OCI-LY3 (cell line): ENCODE measurements at regions not wholly inside any gene's neighbourhood (a gene's known extent, or its start where the extent isn't known, plus 50 kb on each side); places are given as distances from the start of the nearest gene placed in this dataset.

ENCODE experiments used
- H2AFZ ChIP-seq: fragments of 200-600, 300-600 bp; shearing (Covaris generic); 2 replicates; pipeline ENCODE4 v1.6.0; 2014; ENCODE audit warnings: antibody characterized with exemption, low read depth, low read length
- H3K27ac ChIP-seq: fragments of 200-600, 300-600 bp; sonication (generic); 2 replicates; pipeline ENCODE4 v1.5.1; 2014; ENCODE audit warnings: mild to moderate bottlenecking, low read length, moderate library complexity, mixed read lengths
- H3K27me3 ChIP-seq: fragments of 200-600, 300-600 bp; sonication (generic); 2 replicates; pipeline ENCODE4 v1.6.1; 2014; ENCODE audit warnings: low read depth, low read length, mixed read lengths
- H3K36me3 ChIP-seq: fragments of 200-600, 300-600 bp; sonication (generic); replicated peaks from 2 replicates; pipeline ENCODE3; 2014; ENCODE audit warnings: low read depth, low read length, mixed read lengths
- H3K4me1 ChIP-seq: fragments of 300-600, 200-600 bp; sonication (generic); 2 replicates; pipeline ENCODE4 v1.6.1; 2014; ENCODE audit warnings: low read length, mixed read lengths
- H3K4me2 ChIP-seq: fragments of 200-600, 300-600 bp; sonication (generic); 2 replicates; pipeline ENCODE4 v1.6.1; 2014; ENCODE audit warnings: low read length, mixed read lengths
- H3K4me3 ChIP-seq: fragments of 300-600, 200-600 bp; sonication (generic); 2 replicates; pipeline ENCODE4 v1.5.1; 2014; ENCODE audit warnings: antibody characterized with exemption, mild to moderate bottlenecking, low read length, moderate library complexity
- H3K79me2 ChIP-seq: fragments of 300-600, 200-600 bp; shearing (Covaris generic); 2 replicates; pipeline ENCODE4 v1.6.1; 2014; ENCODE audit warnings: mild to moderate bottlenecking, low read length, mixed read lengths
- H3K9ac ChIP-seq: fragments of 300-600, 200-600 bp; shearing (Covaris generic); 2 replicates; pipeline ENCODE4 v1.6.0; 2014; ENCODE audit warnings: mild to moderate bottlenecking, low read length, moderate library complexity
- H3K9me3 ChIP-seq: fragments of 200-600, 300-600 bp; shearing (Covaris generic); 2 replicates; pipeline ENCODE4 v1.6.1; 2014; ENCODE audit warnings: low read length, mixed read lengths; ENCODE audit not compliant: insufficient read depth
- H4K20me1 ChIP-seq: fragments of 200-600, 300-600 bp; sonication (generic); 2 replicates; pipeline ENCODE4 v1.6.1; 2016; ENCODE audit warnings: low read length, mixed read lengths; ENCODE audit not compliant: insufficient read depth
- CTCF ChIP-seq: fragments of 200-600, 300-600 bp; sonication (generic); IDR thresholded peaks from 2 replicates; pipeline ENCODE4 v1.5.1; 2014; ENCODE audit warnings: antibody characterized with exemption, low read length, low read depth
- EZH2phosphoT487 ChIP-seq: fragments of 200-600 bp; shearing (Covaris generic); IDR thresholded peaks from 2 replicates; pipeline ENCODE4 v1.6.1; 2018; ENCODE audit warnings: antibody characterized with exemption, mixed run types, low read depth

GRCh38 chr5:89712134-89712700 is 697.3 kb downstream of the CETN3 start:
- Histone ChIP-seq H4K20me1 (no peaks in the 10 kb centered on the region), H3K9ac (no peak overlapping the region), H3K4me3 (no peak overlapping the region), H3K4me2 (no peak overlapping the region), H3K27ac (no peak overlapping the region), H3K27me3 (no peaks in the 10 kb centered on the region), H3K79me2 (no peaks in the 10 kb centered on the region), H3K4me1 (no peaks in the 10 kb centered on the region), H3K9me3 (no peaks in the 10 kb centered on the region), H3K36me3 (no peaks in the 10 kb centered on the region), H2AFZ (no peak overlapping the region)
- TF ChIP-seq CTCF (no peak), EZH2phosphoT487 (no peak)

GRCh38 chr5:89711526-89711925 is 698.0 kb downstream of the CETN3 start:
- Histone ChIP-seq H2AFZ (no peak overlapping the region), H4K20me1 (no peaks in the 10 kb centered on the region), H3K36me3 (no peaks in the 10 kb centered on the region), H3K9ac (no peak overlapping the region), H3K4me1 (no peaks in the 10 kb centered on the region), H3K27ac (no peak overlapping the region), H3K79me2 (no peaks in the 10 kb centered on the region), H3K27me3 (no peaks in the 10 kb centered on the region), H3K9me3 (no peaks in the 10 kb centered on the region), H3K4me3 (no peak overlapping the region), H3K4me2 (no peak overlapping the region)
- TF ChIP-seq CTCF (no peak), EZH2phosphoT487 (no peak)

GRCh38 chr5:89710006-89710405 is 699.5 kb downstream of the CETN3 start:
- no peaks in the 10 kb centered on the region for H3K79me2 ChIP-seq
- no peaks in the 10 kb centered on the region for H3K27me3 ChIP-seq
- H3K36me3 ChIP-seq, result no peaks in the 10 kb centered on the region
- H3K9ac ChIP-seq, result no peak overlapping the region
- H3K4me2 ChIP-seq, result no peak overlapping the region
- no peak overlapping the region for H3K27ac ChIP-seq
- H3K9me3 ChIP-seq, result no peaks in the 10 kb centered on the region
- H2AFZ ChIP-seq, result no peak overlapping the region
- TF ChIP-seq CTCF, result no peak
- no peak for TF ChIP-seq EZH2phosphoT487
- H3K4me1 ChIP-seq, result no peaks in the 10 kb centered on the region
- no peak overlapping the region for H3K4me3 ChIP-seq
- H4K20me1 ChIP-seq, result no peaks in the 10 kb centered on the region

GRCh38 chr5:89707891-89708290 is 701.7 kb downstream of the CETN3 start:
- TF ChIP-seq EZH2phosphoT487 (no peak), CTCF (no peak)

More at GRCh38 chr5:89707891-89708290, 701.7 kb downstream of the CETN3 start:
- H3K27me3 ChIP-seq, result no peaks in the 10 kb centered on the region
- no peak overlapping the region for H3K4me3 ChIP-seq
- H3K36me3 ChIP-seq, result no peaks in the 10 kb centered on the region
- H4K20me1 ChIP-seq, result no peaks in the 10 kb centered on the region
- no peaks in the 10 kb centered on the region for H3K4me1 ChIP-seq
- no peak overlapping the region for H3K27ac ChIP-seq
- H3K9me3 ChIP-seq, result no peaks in the 10 kb centered on the region
- no peaks in the 10 kb centered on the region for H3K79me2 ChIP-seq
- H3K9ac ChIP-seq, result no peak overlapping the region
- H3K4me2 ChIP-seq, result no peak overlapping the region
- no peak overlapping the region for H2AFZ ChIP-seq
